CD14-positive monocyte (primary cell): ENCODE measurements at regions not wholly inside any gene's neighbourhood (a gene's known extent, or its start where the extent isn't known, plus 50 kb on each side); places are given as distances from the start of the nearest gene placed in this dataset.

Experiments used
- DNase-seq, 3 donors: peaks; one replicate each; pipeline ENCODE4 v3.0.0-alpha.2; 2011 to 2022
- H2AFZ ChIP-seq: 2 replicates; pipeline ENCODE4 v1.6.0; 2012; ENCODE audit warnings: mild to moderate bottlenecking, low read depth, low read length, inconsistent platforms; ENCODE audit not compliant: insufficient read depth, poor library complexity, severe bottlenecking
- H3K27ac ChIP-seq, 2 donors: 1 replicate in 1 of 2; 2 replicates in 1 of 2; pipeline ENCODE4 v1.5.1; 2012 to 2013; ENCODE audit warnings: low read length in 2 of 2, control low read depth in 1 of 2, inconsistent platforms in 1 of 2, low read depth in 1 of 2, mild to moderate bottlenecking in 1 of 2
- H3K27me3 ChIP-seq, 2 donors: one replicate each; pipeline versions ENCODE4 v1.6.0 to v1.6.1; 2011 to 2013; ENCODE audit warnings: low read length in 2 of 2; ENCODE audit not compliant: control insufficient read depth in 2 of 2, insufficient read depth in 2 of 2
- H3K36me3 ChIP-seq, 2 donors: replicated peaks in 1 of 2; 1 replicate in 1 of 2; 2 replicates in 1 of 2; pipeline versions ENCODE4 v1.5.1 to v1.6.1; 2012 to 2013; ENCODE audit warnings: low read length in 2 of 2, control low read depth in 1 of 2, inconsistent platforms in 1 of 2, mild to moderate bottlenecking in 1 of 2; ENCODE audit not compliant: insufficient read depth in 2 of 2, control insufficient read depth in 1 of 2
- H3K4me1 ChIP-seq, 2 donors: 1 replicate in 1 of 2; 2 replicates in 1 of 2; pipeline versions ENCODE4 v1.5.1 to v1.6.1; 2012 to 2013; ENCODE audit warnings: low read length in 2 of 2, control low read depth in 1 of 2, inconsistent platforms in 1 of 2, mild to moderate bottlenecking in 1 of 2, moderate library complexity in 1 of 2; ENCODE audit not compliant: insufficient read depth in 2 of 2, control insufficient read depth in 1 of 2
- H3K4me2 ChIP-seq: replicated peaks from 2 replicates; pipeline ENCODE3; 2012; ENCODE audit warnings: low read length, moderate library complexity, mild to moderate bottlenecking; ENCODE audit not compliant: poor library complexity, severe bottlenecking; ENCODE audit errors: extremely low read depth
- H3K4me3 ChIP-seq, 3 experiments: fragments of 200-600 bp in 1 of 3; sonication (generic) in 1 of 3; replicated peaks in 1 of 3; 1 replicate in 2 of 3; 2 replicates in 1 of 3; pipeline ENCODE4 v1.5.1; 2011 to 2013; ENCODE audit warnings: low read length in 3 of 3, mild to moderate bottlenecking in 3 of 3, control low read depth in 2 of 3, low read depth in 2 of 3, inconsistent platforms in 1 of 3, moderate library complexity in 1 of 3
- H3K79me2 ChIP-seq: 2 replicates; pipeline ENCODE4 v1.6.0; 2012; ENCODE audit warnings: mild to moderate bottlenecking, control low read depth, inconsistent platforms, low read length, moderate library complexity; ENCODE audit not compliant: insufficient read depth
- H3K9ac ChIP-seq: 2 replicates; pipeline ENCODE4 v1.6.0; 2017; ENCODE audit warnings: low read length, mild to moderate bottlenecking; ENCODE audit not compliant: insufficient read depth, poor library complexity, severe bottlenecking
- H3K9me3 ChIP-seq, 2 donors: replicated peaks in 1 of 2; 1 replicate in 1 of 2; 2 replicates in 1 of 2; pipeline versions ENCODE4 v1.5.1 to v1.6.1; 2012 to 2013; ENCODE audit warnings: low read length in 2 of 2, control low read depth in 1 of 2; ENCODE audit not compliant: control insufficient read depth in 1 of 2, insufficient read depth in 1 of 2
- H4K20me1 ChIP-seq: 2 replicates; pipeline ENCODE4 v1.6.0; 2012; ENCODE audit warnings: mild to moderate bottlenecking, low read length, control low read depth, moderate library complexity; ENCODE audit not compliant: insufficient read depth
- H3K27ac Mint-ChIP-seq, 7 donors: one replicate each; pipeline ENCODE4 v1.8.0; 2020; ENCODE audit warnings: mild to moderate bottlenecking in 7 of 7, mixed read lengths in 7 of 7, moderate library complexity in 6 of 7, inconsistent platforms in 2 of 7
- H3K27me3 Mint-ChIP-seq, 3 donors: one replicate each; pipeline ENCODE4 v1.8.0; 2021 to 2022; ENCODE audit warnings: low read depth in 3 of 3, mild to moderate bottlenecking in 3 of 3, mixed read lengths in 3 of 3, moderate library complexity in 3 of 3, inconsistent platforms in 1 of 3
- H3K36me3 Mint-ChIP-seq, 2 donors: one replicate each; pipeline ENCODE4 v1.8.0; 2020; ENCODE audit warnings: mixed read lengths in 2 of 2, inconsistent platforms in 1 of 2, mild to moderate bottlenecking in 1 of 2
- H3K4me1 Mint-ChIP-seq: one replicate; pipeline ENCODE4 v1.8.0; 2020; ENCODE audit warnings: mild to moderate bottlenecking, mixed read lengths
- H3K4me3 Mint-ChIP-seq, 2 donors: one replicate each; pipeline ENCODE4 v1.8.0; 2020; ENCODE audit warnings: mild to moderate bottlenecking in 2 of 2, mixed read lengths in 2 of 2, moderate library complexity in 1 of 2
- H3K9me3 Mint-ChIP-seq, 7 donors: one replicate each; pipeline ENCODE4 v1.8.0; 2020 to 2022; ENCODE audit warnings: mixed read lengths in 7 of 7, mild to moderate bottlenecking in 6 of 7, moderate library complexity in 6 of 7, inconsistent platforms in 2 of 7
- CTCF ChIP-seq: fragments of 200-600 bp; IDR thresholded peaks from one replicate; pipeline ENCODE4 v1.8.0; 2022; ENCODE audit warnings: antibody characterized with exemption, mild to moderate bottlenecking
- WGBS: methylation state at CpG from one replicate; pipeline ENCODE4 v1.1.5; 2013; ENCODE audit warnings: missing lambda C conversion rate; ENCODE audit not compliant: insufficient coverage; 5-methylcytosine and 5-hydroxymethylcytosine counted together
- intact Hi-C, 2 donors: fragments of 100-400 bp; cut with micrococcal nuclease; formaldehyde crosslinking; loops; one replicate each; pipeline versions ENCODE4 v1.15.0 to v1.15.1; 2023

- H3K27ac Mint-ChIP-seq = no peak overlapping the region
- H3K27me3 Mint-ChIP-seq = peaks cover 0 to 2% (median 0%) of the 10 kb centered on the region in 3 donors
- no peak overlapping the region for H2AFZ ChIP-seq
- WGBS = 100% methylated on average over 1 of the region's 2 CpGs
- no peak overlapping the region for H3K4me3 Mint-ChIP-seq
- no peaks in the 10 kb centered on the region for H3K36me3 Mint-ChIP-seq
- H3K27ac ChIP-seq = no peak overlapping the region
- no peaks in the 10 kb centered on the region for H3K4me1 ChIP-seq
- no peaks in the 10 kb centered on the region for H3K36me3 ChIP-seq
- intact Hi-C loops = no loop called here
- H3K27me3 ChIP-seq = no peaks in the 10 kb centered on the region
- H3K4me2 ChIP-seq = no peak overlapping the region
- peaks cover 0 to 11% (median 7%) of the 10 kb centered on the region in 7 donors for H3K9me3 Mint-ChIP-seq
- no peak overlapping the region for H3K9ac ChIP-seq
- no peaks in the 10 kb centered on the region for H4K20me1 ChIP-seq
- no peak for TF ChIP-seq CTCF
- H3K79me2 ChIP-seq = no peaks in the 10 kb centered on the region
- no peaks in the 10 kb centered on the region for H3K4me1 Mint-ChIP-seq
- peaks cover 0 to 10% of the 10 kb centered on the region in 2 donors for H3K9me3 ChIP-seq
- no peak for DNase-seq
- H3K4me3 ChIP-seq = no peak overlapping the region
Observed at GRCh38 chr3:87426918-87427317, 150.5 kb upstream of the POU1F1 start.

GRCh38 chr3:87425056-87425455 is 148.7 kb upstream of the POU1F1 start:
- Histone ChIP-seq H4K20me1 (no peaks in the 10 kb centered on the region), H2AFZ (no peak overlapping the region)
- WGBS = no CpG with 5 or more reads among the region's 3 CpGs

More at GRCh38 chr3:87425056-87425455, 148.7 kb upstream of the POU1F1 start:
- H3K4me3 ChIP-seq = no peak overlapping the region
- H3K9me3 Mint-ChIP-seq = peaks cover 2 to 11% (median 7%) of the 10 kb centered on the region in 7 donors
- no peaks in the 10 kb centered on the region for H3K79me2 ChIP-seq
- H3K36me3 ChIP-seq = no peaks in the 10 kb centered on the region
- peaks cover 0 to 1% (median 0%) of the 10 kb centered on the region in 3 donors for H3K27me3 Mint-ChIP-seq
- H3K4me2 ChIP-seq = no peak overlapping the region
- no peak for TF ChIP-seq CTCF
- no peak overlapping the region for H3K4me3 Mint-ChIP-seq
- H3K36me3 Mint-ChIP-seq = no peaks in the 10 kb centered on the region
- no peak overlapping the region for H3K27ac ChIP-seq
- H3K27ac Mint-ChIP-seq = no peak overlapping the region
- DNase-seq = no peak
- H3K9me3 ChIP-seq = peaks cover 0 to 10% of the 10 kb centered on the region in 2 donors
- no peaks in the 10 kb centered on the region for H3K27me3 ChIP-seq
- H3K9ac ChIP-seq = no peak overlapping the region
- H3K4me1 Mint-ChIP-seq = no peaks in the 10 kb centered on the region
- H3K4me1 ChIP-seq = no peaks in the 10 kb centered on the region
- intact Hi-C loops = no loop called here
